Endodermal cell (in vitro differentiated cells): ENCODE measurements at regions not wholly inside any gene's neighbourhood (a gene's known extent, or its start where the extent isn't known, plus 50 kb on each side); places are given as distances from the start of the nearest gene placed in this dataset.

Experiments used
- DNase-seq: peaks from one replicate; pipeline ENCODE4 v3.0.0-alpha.2; 2017
- H3K27ac ChIP-seq: 2 replicates; pipeline ENCODE4 v1.5.1; 2013; ENCODE audit warnings: mild to moderate bottlenecking, low read depth, low read length, moderate library complexity
- H3K27me3 ChIP-seq: 2 replicates; pipeline ENCODE4 v1.6.1; 2013; ENCODE audit warnings: mild to moderate bottlenecking, low read length, moderate library complexity; ENCODE audit not compliant: insufficient read depth, control insufficient read depth, poor library complexity, severe bottlenecking
- H3K36me3 ChIP-seq: 2 replicates; pipeline ENCODE4 v1.7.0; 2013; ENCODE audit warnings: mild to moderate bottlenecking, low read length, moderate library complexity; ENCODE audit not compliant: control insufficient read depth, insufficient read depth
- H3K4me1 ChIP-seq: one replicate; pipeline ENCODE4 v1.7.0; 2013; ENCODE audit warnings: low read length; ENCODE audit not compliant: control insufficient read depth, insufficient read depth
- H3K4me3 ChIP-seq: 2 replicates; pipeline ENCODE4 v1.5.1; 2013; ENCODE audit warnings: mild to moderate bottlenecking, low read length, moderate library complexity
- H3K9ac ChIP-seq: 2 replicates; pipeline ENCODE4 v1.6.1; 2013; ENCODE audit warnings: mild to moderate bottlenecking, low read length, moderate library complexity; ENCODE audit not compliant: poor library complexity, severe bottlenecking; ENCODE audit errors: extremely low read depth
- H3K9me3 ChIP-seq: 2 replicates; pipeline ENCODE4 v1.6.1; 2013; ENCODE audit warnings: mild to moderate bottlenecking, low read length, moderate library complexity; ENCODE audit not compliant: control insufficient read depth
- H3K27ac Mint-ChIP-seq: 2 replicates; pipeline ENCODE4 v1.8.0; 2020; ENCODE audit warnings: mixed read lengths
- H3K27me3 Mint-ChIP-seq: 2 replicates; pipeline ENCODE4 v1.8.0; 2021; ENCODE audit warnings: mild to moderate bottlenecking, mixed read lengths; ENCODE audit not compliant: insufficient read depth
- H3K36me3 Mint-ChIP-seq: 2 replicates; pipeline ENCODE4 v1.8.0; 2020; ENCODE audit warnings: low read depth, mixed read lengths
- H3K4me1 Mint-ChIP-seq: 2 replicates; pipeline ENCODE4 v1.8.0; 2020; ENCODE audit warnings: mixed read lengths
- H3K4me3 Mint-ChIP-seq: 2 replicates; pipeline ENCODE4 v1.8.0; 2020; ENCODE audit warnings: mild to moderate bottlenecking, moderate library complexity, mixed read lengths
- H3K9me3 Mint-ChIP-seq: 2 replicates; pipeline ENCODE4 v1.8.0; 2020; ENCODE audit warnings: mild to moderate bottlenecking, mixed read lengths
- WGBS, 2 experiments: methylation state at CpG; one replicate each; pipeline versions ENCODE4 v1.1.5 to v1.1.7; 2013; ENCODE audit warnings: missing lambda C conversion rate in 2 of 2, mixed read lengths in 1 of 2; ENCODE audit not compliant: insufficient coverage in 1 of 2, insufficient read length in 1 of 2; 5-methylcytosine and 5-hydroxymethylcytosine counted together
- TF ChIP-seq, protein P1 (sequence below): fragments of 200-600 bp; sonication (generic); conservative IDR thresholded peaks from 2 replicates; pipeline ENCODE4 v1.5.0; 2021; ENCODE audit warnings: antibody characterized with exemption, mild to moderate bottlenecking

DNA sequence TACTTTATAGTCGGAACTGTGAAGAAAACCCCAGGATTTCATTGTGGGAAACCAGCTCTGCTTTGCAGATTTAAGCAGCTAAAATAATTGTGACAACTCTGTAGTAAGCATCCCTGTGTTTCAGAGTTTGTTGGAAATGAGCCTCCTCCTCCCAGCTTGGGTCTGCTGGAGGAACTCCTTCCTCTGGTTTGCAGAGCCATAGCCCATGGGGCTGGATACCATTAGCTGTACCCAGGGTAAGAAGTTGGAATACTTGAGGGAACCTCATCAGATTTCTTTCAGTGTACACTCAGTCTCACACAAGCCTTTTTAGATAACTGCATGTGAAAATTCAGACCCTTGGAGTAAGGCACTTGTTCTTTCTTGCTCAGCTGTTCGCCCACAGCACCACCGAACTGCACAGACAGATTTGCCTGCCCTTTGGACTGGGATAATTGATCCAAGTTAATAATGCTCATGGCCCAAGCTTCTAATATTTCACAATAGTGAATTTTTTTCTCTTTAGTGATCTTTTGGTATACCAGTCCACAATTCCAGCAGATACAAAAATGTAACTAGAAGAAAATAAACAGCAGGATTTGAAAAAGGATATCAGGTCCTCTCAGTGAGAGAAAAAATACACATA is 467.4 kb upstream of the FZD8 start:
- WGBS, 2 experiments = 89 to 93% methylated on average over 3 of the region's 3 CpGs

DNA sequence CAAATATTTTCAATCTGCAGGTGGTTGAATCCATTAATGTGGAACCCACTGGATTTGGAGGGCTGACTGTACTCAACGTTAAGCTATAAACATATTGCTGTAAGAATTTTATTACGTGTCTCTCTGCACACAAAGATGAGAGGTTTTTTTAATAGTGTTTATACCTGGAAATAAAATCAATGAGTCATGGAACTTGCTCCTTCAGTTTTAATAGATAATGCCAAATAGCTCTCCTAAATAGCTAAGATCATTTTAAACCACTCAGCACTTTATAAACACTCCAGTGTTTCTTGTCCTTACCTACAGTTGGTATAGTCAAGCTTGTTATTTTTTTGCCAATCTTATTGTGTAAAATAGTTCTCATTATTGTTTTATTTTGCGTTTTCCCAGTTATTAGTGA is 455.6 kb upstream of the FZD8 start:
- Histone ChIP-seq H3K9ac (no peak overlapping the region), H3K4me1 (no peaks in the 10 kb centered on the region), H3K27me3 (no peaks in the 10 kb centered on the region), H3K4me3 (no peak overlapping the region), H3K9me3 (no peaks in the 10 kb centered on the region), H3K27ac (no peak overlapping the region), H3K36me3 (no peaks in the 10 kb centered on the region)
- TF ChIP-seq, protein P1, sequence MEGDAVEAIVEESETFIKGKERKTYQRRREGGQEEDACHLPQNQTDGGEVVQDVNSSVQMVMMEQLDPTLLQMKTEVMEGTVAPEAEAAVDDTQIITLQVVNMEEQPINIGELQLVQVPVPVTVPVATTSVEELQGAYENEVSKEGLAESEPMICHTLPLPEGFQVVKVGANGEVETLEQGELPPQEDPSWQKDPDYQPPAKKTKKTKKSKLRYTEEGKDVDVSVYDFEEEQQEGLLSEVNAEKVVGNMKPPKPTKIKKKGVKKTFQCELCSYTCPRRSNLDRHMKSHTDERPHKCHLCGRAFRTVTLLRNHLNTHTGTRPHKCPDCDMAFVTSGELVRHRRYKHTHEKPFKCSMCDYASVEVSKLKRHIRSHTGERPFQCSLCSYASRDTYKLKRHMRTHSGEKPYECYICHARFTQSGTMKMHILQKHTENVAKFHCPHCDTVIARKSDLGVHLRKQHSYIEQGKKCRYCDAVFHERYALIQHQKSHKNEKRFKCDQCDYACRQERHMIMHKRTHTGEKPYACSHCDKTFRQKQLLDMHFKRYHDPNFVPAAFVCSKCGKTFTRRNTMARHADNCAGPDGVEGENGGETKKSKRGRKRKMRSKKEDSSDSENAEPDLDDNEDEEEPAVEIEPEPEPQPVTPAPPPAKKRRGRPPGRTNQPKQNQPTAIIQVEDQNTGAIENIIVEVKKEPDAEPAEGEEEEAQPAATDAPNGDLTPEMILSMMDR = no peak
- Mint-ChIP-seq H3K36me3 (no peaks in the 10 kb centered on the region), H3K4me1 (no peaks in the 10 kb centered on the region), H3K27me3 (peaks cover 6% of the 10 kb centered on the region), H3K9me3 (peaks cover 4% of the 10 kb centered on the region), H3K4me3 (no peak overlapping the region), H3K27ac (no peak overlapping the region)
- no peak for DNase-seq
- 96% methylated on average over 3 of the region's 3 CpGs; no CpG with 5 or more reads in 1 of the 2 experiments for WGBS, 2 experiments

More for the DNA sequence above, 467.4 kb upstream of the FZD8 start:
- TF ChIP-seq, protein P1 = no peak
- DNase-seq = no peak
- Mint-ChIP-seq H3K36me3 (no peaks in the 10 kb centered on the region), H3K27ac (no peak overlapping the region), H3K27me3 (no peaks in the 10 kb centered on the region), H3K4me1 (peaks cover 8% of the 10 kb centered on the region), H3K9me3 (peaks cover 3% of the 10 kb centered on the region), H3K4me3 (no peak overlapping the region)
- Histone ChIP-seq H3K27ac (no peak overlapping the region), H3K36me3 (no peaks in the 10 kb centered on the region), H3K4me1 (no peaks in the 10 kb centered on the region), H3K9me3 (no peaks in the 10 kb centered on the region), H3K9ac (no peak overlapping the region), H3K4me3 (no peak overlapping the region), H3K27me3 (no peaks in the 10 kb centered on the region)

DNA sequence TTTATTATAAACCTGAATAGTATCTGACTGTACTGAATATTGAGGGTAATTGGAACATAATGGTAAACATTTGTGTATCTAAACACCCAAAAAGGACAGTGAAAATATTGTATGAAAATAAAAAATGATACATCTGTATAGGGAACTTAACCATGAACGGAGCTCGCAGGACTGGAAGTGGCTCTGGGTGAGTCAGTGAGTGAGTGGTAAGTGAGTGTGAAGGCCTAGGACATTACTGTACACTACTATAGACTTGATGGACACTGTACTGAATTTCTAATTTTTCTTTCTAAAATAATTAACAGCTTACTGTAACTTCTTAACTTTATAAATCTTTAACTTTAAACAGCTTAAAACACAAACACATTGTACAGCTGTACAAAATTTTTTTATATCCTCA is 454.5 kb upstream of the FZD8 start:
- Histone ChIP-seq H3K36me3 (no peaks in the 10 kb centered on the region), H3K9me3 (no peaks in the 10 kb centered on the region), H3K4me1 (no peaks in the 10 kb centered on the region), H3K4me3 (no peak overlapping the region), H3K27ac (no peak overlapping the region), H3K9ac (no peak overlapping the region), H3K27me3 (no peaks in the 10 kb centered on the region)
- WGBS, 2 experiments = 90% methylated on average over 2 of the region's 2 CpGs; no CpG with 5 or more reads in 1 of the 2 experiments
- peaks cover 7% of the 10 kb centered on the region for H3K27me3 Mint-ChIP-seq
- no peak overlapping the region for H3K27ac Mint-ChIP-seq
- H3K4me1 Mint-ChIP-seq = no peaks in the 10 kb centered on the region
- no peak overlapping the region for H3K4me3 Mint-ChIP-seq
- H3K36me3 Mint-ChIP-seq = no peaks in the 10 kb centered on the region
- no peak for DNase-seq
- TF ChIP-seq, protein P1 = no peak
- H3K9me3 Mint-ChIP-seq = peaks cover 4% of the 10 kb centered on the region
